ENCODE measurements at regions not wholly inside any gene's neighbourhood (a gene's known extent, or its start where the extent isn't known, plus 50 kb on each side); places are given as distances from the start of the nearest gene placed in this dataset.

GRCh38 chr10:128505346-128505745 is 379.1 kb upstream of the MKI67 start:
- no peak for DNase-seq

DNA sequence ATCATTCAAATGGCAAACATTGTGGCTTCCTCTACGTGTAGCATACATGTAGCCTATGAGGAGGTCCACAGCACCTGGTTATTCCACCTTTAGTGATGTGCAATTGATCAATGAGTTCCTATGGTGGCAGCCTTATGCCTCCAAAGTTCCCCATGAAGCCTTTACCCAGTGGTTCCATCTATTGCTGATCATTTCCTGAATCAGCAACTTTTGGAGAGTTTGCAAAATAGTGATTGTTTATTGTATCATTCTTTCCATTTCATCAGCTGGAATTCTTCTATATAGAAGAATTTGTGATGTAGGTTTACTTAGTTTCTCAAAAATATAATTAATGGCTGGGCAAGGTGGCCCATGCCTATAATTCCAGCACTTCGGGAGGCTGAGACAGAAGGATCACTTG is 380.2 kb upstream of the MKI67 start:
- DNase-seq = no peak

- no peak for DNase-seq
Measured at GRCh38 chr10:128507066-128507465, 380.8 kb upstream of the MKI67 start.

- no peak for DNase-seq
Measured at GRCh38 chr10:128511284-128511683, 385.1 kb upstream of the MKI67 start.

- no peak for DNase-seq
Measured at GRCh38 chr10:128512767-128513166, 386.5 kb upstream of the MKI67 start.

DNA sequence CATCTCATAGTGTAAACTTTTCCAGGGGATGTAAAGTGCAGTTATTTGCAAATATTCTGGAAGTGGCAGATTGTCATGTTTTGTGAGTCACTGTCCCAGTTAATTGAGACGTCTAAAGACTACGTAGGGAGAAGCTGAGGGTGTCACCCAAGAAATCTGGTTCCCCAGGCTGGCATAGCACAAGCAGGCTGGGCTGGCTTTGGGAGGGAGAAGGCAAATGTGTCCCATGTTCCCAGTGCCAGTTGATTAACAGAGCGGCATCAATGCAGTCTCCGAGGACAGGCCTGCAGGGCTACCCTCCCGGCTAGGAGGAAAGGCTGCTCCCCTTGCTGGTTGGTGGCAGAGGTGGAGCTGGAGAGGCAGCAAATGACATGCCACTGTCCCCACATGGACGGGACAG is 388.3 kb upstream of the MKI67 start:
- DNase-seq = no peak

DNA sequence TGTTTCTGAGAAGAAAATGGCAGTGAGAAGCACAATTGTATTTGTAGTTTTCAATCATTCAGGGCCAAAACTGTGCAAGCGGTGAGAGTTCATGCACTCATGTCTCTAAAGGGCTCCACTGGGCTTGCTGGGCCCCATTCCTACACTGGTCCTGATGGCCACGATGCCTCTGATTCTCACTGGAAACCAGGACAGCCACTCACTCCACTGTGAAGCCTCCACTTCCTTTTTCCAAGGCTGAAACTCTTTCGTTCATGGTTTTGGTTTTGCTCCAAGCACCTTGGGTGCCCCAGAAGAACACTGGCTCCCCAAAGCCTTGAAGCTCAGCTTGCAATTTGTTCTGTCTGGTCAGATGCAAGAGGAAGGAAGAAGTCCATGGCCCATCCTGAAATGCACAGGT is 390.0 kb upstream of the MKI67 start:
- no peak for DNase-seq

GRCh38 chr10:128517167-128517566 is 390.9 kb upstream of the MKI67 start:
- DNase-seq = no peak

- no peak for DNase-seq
Measured at GRCh38 chr10:128518000-128518399, 391.8 kb upstream of the MKI67 start.

DNA sequence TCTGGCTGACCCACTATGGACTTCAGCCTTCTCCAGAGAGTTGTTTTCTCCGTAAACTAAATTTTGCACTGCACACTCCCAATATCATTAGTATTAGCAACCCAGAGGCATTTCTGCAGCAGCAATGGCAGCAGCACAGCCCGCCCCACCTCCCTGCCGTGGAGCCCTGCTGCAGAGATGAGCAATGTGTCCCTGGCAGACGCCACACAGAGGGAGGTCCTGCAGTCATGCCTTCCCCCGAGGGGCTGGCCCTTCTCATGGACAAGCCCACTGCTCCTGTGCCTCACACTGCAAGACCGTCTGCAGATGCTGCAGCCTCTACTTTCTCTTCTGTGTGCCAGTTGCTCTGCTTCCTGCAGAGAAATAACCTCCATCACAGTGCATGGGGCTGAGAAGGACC is 393.4 kb upstream of the MKI67 start:
- DNase-seq = no peak

GRCh38 chr10:128520211-128520815 is 394.1 kb upstream of the MKI67 start:
- no peak for DNase-seq

GRCh38 chr10:128522551-128523308 is 396.5 kb upstream of the MKI67 start:
- no peak for DNase-seq

- no peak for DNase-seq
Measured at GRCh38 chr10:128525444-128525843, 399.2 kb upstream of the MKI67 start.

DNA sequence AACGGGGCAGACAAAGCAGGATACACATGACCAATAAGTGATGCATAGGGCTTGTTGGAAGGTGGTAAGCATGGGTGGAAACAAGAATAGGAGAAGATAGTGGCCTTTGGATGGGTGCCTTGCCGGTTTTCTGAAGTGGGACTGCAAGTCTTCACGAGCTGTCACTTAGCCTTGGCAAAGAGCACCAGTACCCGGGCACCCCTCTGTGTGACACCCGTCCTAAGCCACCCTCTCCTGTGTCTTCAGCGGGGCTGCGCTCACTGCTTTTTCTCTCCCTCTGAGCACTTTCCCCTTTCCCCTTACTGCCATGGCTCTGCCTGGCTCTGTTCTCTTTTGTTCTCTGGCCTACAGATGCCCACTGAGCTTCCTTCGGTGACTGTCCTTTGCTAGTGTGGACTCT is 399.7 kb upstream of the MKI67 start:
- DNase-seq = no peak

DNA sequence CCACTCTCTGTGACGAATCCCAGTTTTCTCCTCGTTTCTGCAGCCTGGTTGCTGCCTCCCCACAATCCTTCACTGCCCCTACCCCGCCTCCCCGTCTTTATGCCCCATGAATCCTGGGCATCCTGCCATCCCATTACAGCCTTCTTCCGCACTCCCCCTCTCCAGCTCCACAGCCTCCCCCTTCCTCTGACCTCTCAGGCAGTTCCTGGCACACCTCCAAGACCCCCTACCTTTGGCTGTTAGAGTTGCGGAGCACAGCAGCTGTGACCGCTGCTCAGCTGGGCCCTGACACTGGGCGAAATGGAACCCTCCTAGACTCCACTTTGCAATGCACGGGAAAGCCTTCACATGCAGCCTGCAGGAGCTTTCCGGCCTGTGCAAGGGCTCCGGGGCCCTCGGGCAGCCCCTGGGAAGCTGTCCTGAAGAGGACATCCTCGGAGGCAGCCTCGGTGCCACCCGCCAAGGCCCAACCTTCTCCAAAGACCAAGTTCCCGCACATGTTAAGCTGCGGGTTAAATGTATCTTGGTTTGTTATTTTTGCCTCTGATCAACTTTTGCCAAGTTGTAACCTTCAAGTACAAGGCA is 400.7 kb upstream of the MKI67 start:
- peak; percentile 0 for DNase-seq

DNA sequence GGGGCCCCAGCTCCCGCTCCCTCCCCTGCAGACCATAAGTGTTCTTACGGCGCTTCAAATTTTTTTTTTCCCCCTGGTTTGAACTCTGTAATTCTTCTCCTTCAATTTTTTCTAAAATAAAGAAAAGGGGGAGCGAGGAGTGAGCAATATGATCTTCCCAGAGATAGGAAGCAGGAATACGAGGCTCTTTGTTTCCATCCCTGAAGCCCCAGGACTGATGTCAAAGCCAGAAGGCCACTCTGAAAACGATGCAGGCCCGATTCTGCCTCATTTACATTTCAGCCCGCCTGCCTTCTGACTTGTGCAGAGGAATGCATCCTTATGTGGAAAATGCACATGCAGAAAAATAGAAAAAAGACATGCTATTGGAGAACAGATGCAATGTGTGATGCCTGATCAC is 401.5 kb upstream of the MKI67 start:
- DNase-seq = no peak

GRCh38 chr10:128528167-128528566 is 401.9 kb upstream of the MKI67 start:
- no peak for DNase-seq

GRCh38 chr10:128528781-128529180 is 402.6 kb upstream of the MKI67 start:
- DNase-seq = no peak

DNA sequence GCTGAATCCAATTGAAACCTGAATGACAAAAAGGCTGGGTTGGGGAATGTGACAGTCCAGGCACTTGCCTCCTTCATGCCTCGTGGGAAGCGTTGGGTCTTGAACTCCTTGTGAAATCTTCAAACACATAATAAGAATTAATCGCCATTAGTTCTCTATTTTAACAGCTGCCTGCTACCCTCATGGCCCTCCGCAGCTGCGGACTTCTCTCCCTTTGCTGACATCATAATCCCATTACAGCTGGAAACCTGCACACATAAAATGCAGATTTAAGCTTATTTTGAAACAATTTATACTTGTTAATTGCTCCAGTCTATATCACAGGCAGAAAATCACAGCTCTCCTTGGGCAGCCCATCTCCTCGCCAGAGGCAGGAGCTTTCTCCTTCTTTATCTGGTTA is 403.0 kb upstream of the MKI67 start:
- DNase-seq = no peak

DNA sequence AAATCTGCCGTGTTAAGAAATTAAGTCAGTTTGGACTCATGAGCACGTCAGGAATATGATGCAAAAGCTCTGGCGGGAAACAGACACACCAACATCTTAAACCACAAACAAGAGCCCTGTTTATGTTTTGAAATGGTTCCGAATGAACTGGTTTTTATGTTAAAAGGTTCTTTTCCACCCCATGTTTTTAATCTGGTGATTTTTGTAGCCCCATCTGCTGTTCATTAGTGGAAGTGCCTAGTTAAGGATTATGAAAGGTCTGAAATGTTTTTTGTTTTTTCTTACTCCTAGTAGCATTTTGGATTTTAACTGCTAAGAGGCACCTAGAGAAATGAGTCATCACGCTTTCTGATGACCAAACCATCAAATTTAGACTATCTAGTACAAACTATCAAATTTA is 404.1 kb upstream of the MKI67 start:
- no peak for DNase-seq

- no peak for DNase-seq
Measured at GRCh38 chr10:128530946-128531345, 404.7 kb upstream of the MKI67 start.

- DNase-seq = no peak
Measured at GRCh38 chr10:128534686-128535085, 408.5 kb upstream of the MKI67 start.

GRCh38 chr10:128536259-128536658 is 410.0 kb upstream of the MKI67 start:
- no peak for DNase-seq

- DNase-seq = no peak
Measured at GRCh38 chr10:128537834-128538330, 411.7 kb upstream of the MKI67 start.
